ENCODE measurements at regions not wholly inside any gene's neighbourhood (a gene's known extent, or its start where the extent isn't known, plus 50 kb on each side); places are given as distances from the start of the nearest gene placed in this dataset.

DNA sequence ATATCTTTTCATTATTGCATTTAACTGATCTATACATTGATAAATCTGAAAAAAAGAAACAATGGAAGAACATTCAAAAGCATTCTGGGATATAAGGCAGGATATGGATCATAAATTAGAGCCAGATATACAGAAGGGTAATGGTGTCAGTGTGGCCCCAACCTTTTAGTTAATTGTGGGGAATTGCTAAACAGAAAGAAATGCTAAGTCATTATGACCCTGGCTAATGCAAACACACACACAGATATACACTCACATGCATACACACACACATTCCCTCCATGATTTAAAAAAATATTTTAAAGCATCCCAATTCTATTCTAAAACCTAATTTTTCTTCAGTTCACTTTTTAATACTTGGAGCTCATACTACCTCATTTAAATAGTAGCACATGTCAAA, 404.5 kb downstream of the BCAT1 start:
- no peak for DNase-seq (ENCODE audit: low read depth)
- H3K4me3 ChIP-seq (ENCODE audit: low read length) = no peak overlapping the region
- TF ChIP-seq, protein P1, sequence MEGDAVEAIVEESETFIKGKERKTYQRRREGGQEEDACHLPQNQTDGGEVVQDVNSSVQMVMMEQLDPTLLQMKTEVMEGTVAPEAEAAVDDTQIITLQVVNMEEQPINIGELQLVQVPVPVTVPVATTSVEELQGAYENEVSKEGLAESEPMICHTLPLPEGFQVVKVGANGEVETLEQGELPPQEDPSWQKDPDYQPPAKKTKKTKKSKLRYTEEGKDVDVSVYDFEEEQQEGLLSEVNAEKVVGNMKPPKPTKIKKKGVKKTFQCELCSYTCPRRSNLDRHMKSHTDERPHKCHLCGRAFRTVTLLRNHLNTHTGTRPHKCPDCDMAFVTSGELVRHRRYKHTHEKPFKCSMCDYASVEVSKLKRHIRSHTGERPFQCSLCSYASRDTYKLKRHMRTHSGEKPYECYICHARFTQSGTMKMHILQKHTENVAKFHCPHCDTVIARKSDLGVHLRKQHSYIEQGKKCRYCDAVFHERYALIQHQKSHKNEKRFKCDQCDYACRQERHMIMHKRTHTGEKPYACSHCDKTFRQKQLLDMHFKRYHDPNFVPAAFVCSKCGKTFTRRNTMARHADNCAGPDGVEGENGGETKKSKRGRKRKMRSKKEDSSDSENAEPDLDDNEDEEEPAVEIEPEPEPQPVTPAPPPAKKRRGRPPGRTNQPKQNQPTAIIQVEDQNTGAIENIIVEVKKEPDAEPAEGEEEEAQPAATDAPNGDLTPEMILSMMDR (conservative IDR thresholded peaks at IDR 0.05; ENCODE audit: low read length) = no peak

DNA sequence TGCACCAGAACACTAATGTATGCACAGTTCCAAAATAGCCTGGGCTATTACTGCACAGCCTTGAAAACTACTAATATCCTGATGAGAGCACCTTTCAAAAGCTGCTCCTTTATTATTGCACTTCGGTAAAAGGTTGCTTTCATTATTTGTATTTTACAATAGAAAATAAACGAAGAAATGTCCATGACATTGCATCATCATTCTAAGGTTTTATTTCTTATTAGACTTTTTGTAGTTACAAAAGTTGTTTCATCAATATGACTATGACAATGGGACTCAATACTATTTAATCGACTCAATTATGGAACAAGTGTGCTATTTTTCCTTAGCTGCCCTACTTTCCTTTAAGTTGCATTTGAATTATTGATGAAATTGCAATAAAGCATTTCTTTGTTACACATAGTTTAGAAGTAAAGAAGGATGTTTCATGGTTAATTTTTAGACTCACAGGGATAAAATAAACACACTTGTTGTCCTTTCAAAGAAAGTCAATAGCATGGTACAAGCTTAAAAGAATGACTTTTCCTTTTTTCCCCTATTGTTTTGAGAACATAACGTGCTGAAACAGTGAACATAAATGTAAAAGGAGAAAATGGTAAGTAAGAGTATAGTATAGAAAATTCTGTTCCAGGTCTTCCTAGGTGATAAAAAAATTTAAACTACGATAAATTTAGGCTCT, 407.6 kb downstream of the BCAT1 start:
- no peak overlapping the region for H3K4me3 ChIP-seq (ENCODE audit: low read length)
- no peak for DNase-seq (ENCODE audit: low read depth)
- TF ChIP-seq, protein P1 (conservative IDR thresholded peaks at IDR 0.05; ENCODE audit: low read length) = no peak

DNA sequence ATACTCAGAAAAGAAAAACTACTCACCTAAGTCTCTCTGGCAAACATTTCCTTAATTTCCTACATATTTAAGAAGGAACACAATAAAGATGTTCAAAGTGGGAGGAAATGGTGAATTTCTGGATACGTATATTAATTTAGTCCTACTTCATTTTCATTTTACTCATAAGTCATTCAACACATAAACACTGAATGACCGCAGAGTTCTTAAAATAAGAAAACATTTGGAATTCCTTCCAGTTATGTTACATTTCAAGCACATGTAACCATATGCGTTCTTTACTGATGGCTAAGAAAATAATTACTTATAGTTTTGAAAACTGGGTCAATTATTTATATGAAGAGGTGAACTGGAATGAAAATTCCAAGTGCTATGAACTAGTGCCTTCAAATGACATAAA, 409.3 kb downstream of the BCAT1 start:
- DNase-seq (ENCODE audit: low read depth) = no peak
- TF ChIP-seq, protein P1 (conservative IDR thresholded peaks at IDR 0.05; ENCODE audit: low read length) = no peak
- no peak overlapping the region for H3K4me3 ChIP-seq (ENCODE audit: low read length)

DNA sequence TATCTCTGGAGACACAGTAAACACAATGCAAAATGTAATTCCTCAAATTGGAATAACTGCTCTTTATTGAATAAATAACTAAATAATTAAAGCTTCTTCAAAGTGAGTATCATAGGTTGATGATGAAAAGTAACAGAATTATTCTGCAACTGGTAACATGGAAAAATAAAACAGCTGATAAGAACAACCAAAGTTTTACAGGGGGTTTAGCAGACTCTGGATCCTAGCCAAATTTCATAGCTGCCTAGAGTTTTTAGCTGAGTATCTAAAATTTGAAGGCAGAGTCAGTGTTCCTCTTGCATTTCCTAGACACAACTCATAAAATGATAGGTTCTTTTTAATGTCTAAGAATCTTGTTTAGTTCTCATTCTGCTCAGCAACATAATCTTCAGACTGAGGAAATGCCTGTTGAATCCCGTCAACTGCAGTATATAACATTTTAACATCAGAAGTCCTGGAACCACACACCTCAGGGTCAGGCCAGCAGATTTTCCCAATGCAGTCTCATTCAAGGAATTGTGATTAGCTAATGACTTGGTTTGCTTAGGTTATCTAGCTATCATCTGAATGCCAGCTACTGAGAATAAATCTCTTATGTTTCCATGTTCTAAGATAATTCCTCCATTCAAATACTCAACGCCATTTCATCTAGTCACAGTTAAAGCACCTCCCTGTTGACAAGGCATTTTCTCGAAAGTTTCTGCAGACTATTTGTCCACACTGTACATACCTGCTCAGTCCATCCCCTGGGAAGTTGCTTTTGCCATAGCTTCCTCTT, 411.6 kb downstream of the BCAT1 start:
- no peak overlapping the region for H3K4me3 ChIP-seq (ENCODE audit: low read length)
- TF ChIP-seq, protein P1 (conservative IDR thresholded peaks at IDR 0.05; ENCODE audit: low read length) = no peak
- no peak for DNase-seq (ENCODE audit: low read depth)

DNA sequence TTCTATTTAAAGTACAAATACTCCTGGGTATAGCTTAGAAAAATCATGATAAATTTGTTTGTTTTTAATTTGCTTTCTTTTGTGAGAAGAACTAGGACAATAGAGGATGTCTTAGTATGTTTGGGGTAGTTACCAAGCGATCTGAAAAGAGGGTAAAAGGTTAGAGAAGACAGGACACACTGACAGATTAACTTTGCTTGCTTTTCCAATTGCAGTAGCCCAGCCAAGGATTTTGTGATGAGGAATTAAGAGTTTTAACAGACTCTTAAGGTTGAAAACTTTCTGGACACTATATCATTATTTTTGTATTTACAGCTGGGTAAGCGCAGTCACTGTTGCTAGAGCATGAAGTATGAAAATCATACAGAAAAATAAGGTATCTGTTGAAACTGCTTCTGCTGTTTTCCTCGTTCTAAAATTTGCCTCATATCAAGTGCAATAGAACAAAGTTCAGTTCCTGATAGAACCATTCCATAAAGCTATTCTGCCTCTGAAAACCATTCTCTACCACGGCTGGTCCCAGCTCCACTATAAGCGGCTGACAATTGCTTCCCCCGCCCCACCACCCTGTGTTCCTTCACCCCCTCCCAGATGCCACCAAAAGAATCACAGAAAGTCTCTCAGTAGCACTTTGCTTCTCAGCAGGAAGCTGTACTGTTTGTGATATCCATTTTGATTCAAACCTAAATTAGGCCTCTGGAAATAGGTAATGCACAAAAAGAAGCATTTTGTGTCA, 413.4 kb downstream of the BCAT1 start:
- TF ChIP-seq, protein P1 (conservative IDR thresholded peaks at IDR 0.05; ENCODE audit: low read length) = no peak
- no peak overlapping the region for H3K4me3 ChIP-seq (ENCODE audit: low read length)
- no peak for DNase-seq (ENCODE audit: low read depth)

DNA sequence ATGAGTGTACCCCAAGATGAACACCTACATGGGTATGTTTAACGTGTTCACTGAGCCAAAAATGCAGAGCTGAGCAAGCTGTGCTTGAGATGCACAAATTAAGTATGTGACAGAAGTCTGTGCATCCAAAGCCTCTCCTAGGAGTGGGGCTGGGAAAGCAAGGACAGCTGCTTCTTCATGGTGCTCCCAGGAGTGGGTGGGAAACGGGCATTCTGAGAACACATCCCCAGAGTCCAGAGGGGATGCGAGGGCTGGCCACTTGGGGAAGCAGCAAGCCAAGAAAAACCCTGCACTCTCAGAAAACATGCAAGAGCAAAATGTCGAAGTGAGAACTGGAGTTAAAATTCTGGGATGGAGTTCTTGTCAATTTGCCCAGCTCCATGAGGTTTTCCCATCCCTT, 414.3 kb downstream of the BCAT1 start:
- DNase-seq (ENCODE audit: low read depth) = no peak
- H3K4me3 ChIP-seq (ENCODE audit: low read length) = no peak overlapping the region
- TF ChIP-seq, protein P1 (conservative IDR thresholded peaks at IDR 0.05; ENCODE audit: low read length) = no peak

All from AG10803 (cell line).